ENCODE measurements at regions not wholly inside any gene's neighbourhood (a gene's known extent, or its start where the extent isn't known, plus 50 kb on each side); places are given as distances from the start of the nearest gene placed in this dataset.

- TF ChIP-seq BHLHE40 (IDR thresholded peaks at IDR 0.05; ENCODE audit: low read depth, low read length) (no peak), HEYL (CRISPR knock-in tag; IDR thresholded peaks at IDR 0.05) (no peak), EP300 (IDR thresholded peaks at IDR 0.05) (no peak), MAFK (IDR thresholded peaks at IDR 0.05; ENCODE audit: partially characterized antibody) (no peak), EHMT2 (IDR thresholded peaks at IDR 0.05; ENCODE audit: low read depth) (no peak)
- TF ChIP-seq, protein P1, sequence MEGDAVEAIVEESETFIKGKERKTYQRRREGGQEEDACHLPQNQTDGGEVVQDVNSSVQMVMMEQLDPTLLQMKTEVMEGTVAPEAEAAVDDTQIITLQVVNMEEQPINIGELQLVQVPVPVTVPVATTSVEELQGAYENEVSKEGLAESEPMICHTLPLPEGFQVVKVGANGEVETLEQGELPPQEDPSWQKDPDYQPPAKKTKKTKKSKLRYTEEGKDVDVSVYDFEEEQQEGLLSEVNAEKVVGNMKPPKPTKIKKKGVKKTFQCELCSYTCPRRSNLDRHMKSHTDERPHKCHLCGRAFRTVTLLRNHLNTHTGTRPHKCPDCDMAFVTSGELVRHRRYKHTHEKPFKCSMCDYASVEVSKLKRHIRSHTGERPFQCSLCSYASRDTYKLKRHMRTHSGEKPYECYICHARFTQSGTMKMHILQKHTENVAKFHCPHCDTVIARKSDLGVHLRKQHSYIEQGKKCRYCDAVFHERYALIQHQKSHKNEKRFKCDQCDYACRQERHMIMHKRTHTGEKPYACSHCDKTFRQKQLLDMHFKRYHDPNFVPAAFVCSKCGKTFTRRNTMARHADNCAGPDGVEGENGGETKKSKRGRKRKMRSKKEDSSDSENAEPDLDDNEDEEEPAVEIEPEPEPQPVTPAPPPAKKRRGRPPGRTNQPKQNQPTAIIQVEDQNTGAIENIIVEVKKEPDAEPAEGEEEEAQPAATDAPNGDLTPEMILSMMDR (IDR thresholded peaks at IDR 0.05), result no peak
Observed at GRCh38 chr15:31217067-31217466, 109.6 kb upstream of the KLF13 start.

Data from A549 (cell line).